Thyroid gland (tissue), 4 donors: ENCODE measurements at regions not wholly inside any gene's neighbourhood (a gene's known extent, or its start where the extent isn't known, plus 50 kb on each side); places are given as distances from the start of the nearest gene placed in this dataset.

Experiments used
- CTCF ChIP-seq, 6 experiments: fragments of 200-600 bp in 3 of 6; fragments of 450-650 bp in 3 of 6; sonication (generic) in 3 of 6; IDR thresholded peaks; one replicate each; pipeline ENCODE4 v1.5.1; 2016 to 2019; ENCODE audit warnings: antibody characterized with exemption in 6 of 6, mild to moderate bottlenecking in 2 of 6, inconsistent platforms in 1 of 6, moderate library complexity in 1 of 6
- POLR2A ChIP-seq, 2 donors: fragments of 450-650 bp; IDR thresholded peaks; one replicate each; pipeline ENCODE4 v1.6.1; 2017; ENCODE audit warnings: antibody characterized with exemption in 2 of 2, mild to moderate bottlenecking in 2 of 2, moderate library complexity in 1 of 2

- no peak for TF ChIP-seq POLR2A (IDR thresholded peaks at IDR 0.05)
- TF ChIP-seq CTCF (IDR thresholded peaks at IDR 0.05) = no peak
Measured at GRCh38 chr7:91358303-91358702, 94.1 kb downstream of the FZD1 start.
